GM10248 (cell line): ENCODE measurements at regions not wholly inside any gene's neighbourhood (a gene's known extent, or its start where the extent isn't known, plus 50 kb on each side); places are given as distances from the start of the nearest gene placed in this dataset.

Experiments
- CTCF ChIA-PET: fragments of 300-600 bp; sonication (Branson Sonifier 250); formaldehyde crosslinking; extraction: SDS; loops from one replicate; lab custom pipeline; 2021; ENCODE audit warnings: antibody characterized with exemption; lab: Yijun Ruan, JAX
- POLR2A ChIA-PET: fragments of 350-650 bp; sonication (Branson Sonifier 250); formaldehyde crosslinking; extraction: SDS; loops from one replicate; lab custom pipeline; 2020; ENCODE audit warnings: antibody characterized with exemption; lab: Yijun Ruan, JAX
- DNase-seq: peaks from one replicate; pipeline ENCODE4 v3.0.0; 2012; ENCODE audit errors: extremely low spot score
- TF ChIP-seq, protein P1 (sequence below): IDR thresholded peaks from 2 replicates; pipeline ENCODE4 v1.5.1; 2012; ENCODE audit warnings: mild to moderate bottlenecking, low read depth; ENCODE audit errors: extremely low read depth, missing control alignments, control extremely low read depth

DNA sequence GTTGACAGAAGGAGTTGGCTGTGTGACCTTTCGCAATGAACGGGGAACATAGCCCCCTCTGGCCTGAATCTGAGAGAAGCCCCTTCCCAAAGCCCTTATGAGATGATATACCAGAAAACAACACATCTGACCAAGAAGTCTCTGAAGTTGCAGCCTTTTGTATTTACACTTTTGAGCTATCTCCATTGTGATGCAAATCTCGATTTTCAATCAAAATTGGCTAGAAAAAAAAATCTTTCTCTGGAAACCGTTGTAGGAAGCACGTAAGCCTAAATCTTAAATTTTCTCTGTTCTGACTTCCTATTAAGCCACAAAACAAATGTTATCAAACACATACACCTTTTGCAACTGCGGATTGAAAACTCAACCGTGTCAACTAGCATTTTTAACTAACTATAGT is 71.4 kb upstream of the OLIG2 start:
- CTCF ChIA-PET: interaction anchor here (1.2 to 1.5 kb wide), 3 partner anchors 8 to 15 kb away, joined by 3 to 4 read pairs (median 4); no protein-coding TSS in a partner anchor
- TF ChIP-seq, protein P1, sequence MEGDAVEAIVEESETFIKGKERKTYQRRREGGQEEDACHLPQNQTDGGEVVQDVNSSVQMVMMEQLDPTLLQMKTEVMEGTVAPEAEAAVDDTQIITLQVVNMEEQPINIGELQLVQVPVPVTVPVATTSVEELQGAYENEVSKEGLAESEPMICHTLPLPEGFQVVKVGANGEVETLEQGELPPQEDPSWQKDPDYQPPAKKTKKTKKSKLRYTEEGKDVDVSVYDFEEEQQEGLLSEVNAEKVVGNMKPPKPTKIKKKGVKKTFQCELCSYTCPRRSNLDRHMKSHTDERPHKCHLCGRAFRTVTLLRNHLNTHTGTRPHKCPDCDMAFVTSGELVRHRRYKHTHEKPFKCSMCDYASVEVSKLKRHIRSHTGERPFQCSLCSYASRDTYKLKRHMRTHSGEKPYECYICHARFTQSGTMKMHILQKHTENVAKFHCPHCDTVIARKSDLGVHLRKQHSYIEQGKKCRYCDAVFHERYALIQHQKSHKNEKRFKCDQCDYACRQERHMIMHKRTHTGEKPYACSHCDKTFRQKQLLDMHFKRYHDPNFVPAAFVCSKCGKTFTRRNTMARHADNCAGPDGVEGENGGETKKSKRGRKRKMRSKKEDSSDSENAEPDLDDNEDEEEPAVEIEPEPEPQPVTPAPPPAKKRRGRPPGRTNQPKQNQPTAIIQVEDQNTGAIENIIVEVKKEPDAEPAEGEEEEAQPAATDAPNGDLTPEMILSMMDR: no peak
- DNase-seq: no peak
- POLR2A ChIA-PET: no interaction called here

DNA sequence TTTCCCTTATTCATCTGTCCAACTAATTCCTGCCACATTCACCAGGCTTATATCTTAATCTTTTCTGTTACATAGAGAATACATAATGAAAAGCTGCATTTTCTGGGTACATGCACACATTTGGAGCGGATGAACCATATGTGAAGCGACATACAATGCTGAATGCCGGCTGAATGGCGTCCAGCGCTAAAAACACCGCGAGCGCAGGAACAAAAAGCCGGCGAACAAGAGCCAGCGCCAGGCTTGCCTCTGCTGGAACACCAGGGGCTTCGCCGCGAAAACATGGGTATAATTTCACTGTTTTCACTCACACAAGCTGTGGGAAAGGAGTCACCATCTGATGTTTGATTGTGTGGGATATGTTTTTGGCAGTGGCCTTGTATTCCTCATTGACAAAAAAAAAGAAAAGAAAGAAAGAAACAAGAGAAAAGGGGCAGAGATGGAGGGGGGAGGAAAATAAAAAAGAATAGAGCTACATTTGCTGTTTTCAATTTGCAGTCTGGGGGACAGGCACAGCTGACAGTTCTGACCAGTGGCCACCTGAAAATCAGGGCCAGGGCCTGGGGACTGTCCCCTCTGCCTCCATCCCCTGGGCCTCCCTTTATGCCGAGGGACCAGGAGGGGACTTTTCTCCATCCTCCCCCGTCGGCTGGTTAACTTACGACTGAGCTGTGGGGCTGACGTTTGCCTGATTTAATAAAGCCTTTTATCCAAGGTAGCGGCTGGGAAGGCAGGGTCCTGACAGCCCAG is 70.2 kb upstream of the OLIG2 start:
- TF ChIP-seq, protein P1: no peak
- ChIA-PET CTCF (interaction anchor here (1.3 to 1.9 kb wide), 4 partner anchors 9 to 33 kb away, joined by 3 to 5 read pairs (median 4); no protein-coding TSS in a partner anchor), POLR2A (no interaction called here)
- no peak for DNase-seq

DNA sequence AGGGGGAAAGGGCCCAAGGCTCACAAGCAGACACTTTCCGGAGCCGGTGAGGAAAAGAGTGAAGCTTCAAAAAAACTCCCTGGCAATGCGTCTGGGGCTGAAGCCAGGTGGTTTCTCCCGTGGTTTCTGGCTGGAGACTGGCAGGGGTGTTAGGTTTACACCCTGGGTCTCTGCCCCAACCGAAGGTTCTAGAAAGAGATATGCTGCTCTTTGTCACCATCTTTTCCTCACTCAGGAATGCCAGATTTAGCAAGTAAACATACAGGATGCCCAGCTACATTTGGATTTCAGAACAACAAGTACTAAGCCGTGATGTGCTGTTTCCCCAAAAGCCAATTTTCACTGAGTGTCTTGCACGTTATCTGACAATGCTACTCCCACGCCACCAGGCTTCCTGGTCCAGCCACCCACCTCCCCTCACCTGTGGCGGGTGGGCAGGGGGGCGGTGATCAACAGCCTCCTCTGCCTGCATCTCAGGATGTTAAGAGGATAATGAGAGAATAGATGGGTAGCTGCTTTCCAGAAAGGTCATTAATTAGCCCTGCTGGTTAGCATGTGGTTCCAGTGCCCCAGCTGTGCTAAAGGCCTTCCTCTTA is 69.6 kb upstream of the OLIG2 start:
- TF ChIP-seq, protein P1: no peak
- no peak for DNase-seq
- ChIA-PET POLR2A (no interaction called here), CTCF (interaction anchor here (1.7 to 1.9 kb wide), 2 partner anchors 16 to 33 kb away, joined by 3 to 5 read pairs; no protein-coding TSS in a partner anchor)

DNA sequence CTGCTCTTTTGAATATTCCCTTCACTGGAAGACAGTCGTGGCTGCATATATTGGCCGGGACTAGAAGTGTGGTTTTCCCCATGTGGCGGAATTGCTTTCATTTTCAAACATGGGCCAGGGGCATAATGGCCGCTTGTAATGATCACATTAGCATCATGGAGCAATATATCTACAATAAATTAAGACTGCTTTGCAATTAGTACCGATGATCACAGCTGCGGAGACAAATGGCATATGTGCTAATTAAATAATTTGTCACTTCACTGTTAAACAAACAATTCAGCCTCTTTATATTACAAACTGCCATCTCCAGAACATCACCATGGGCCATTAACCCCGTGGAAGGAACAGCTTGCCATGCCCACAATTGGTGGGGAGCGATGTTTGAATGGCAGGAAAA is 68.2 kb upstream of the OLIG2 start:
- ChIA-PET POLR2A (no interaction called here), CTCF (interaction anchor here (2.2 kb wide), 1 partner anchor 17 kb away, joined by 9 read pairs; no protein-coding TSS in a partner anchor)
- TF ChIP-seq, protein P1: no peak
- no peak for DNase-seq

DNA sequence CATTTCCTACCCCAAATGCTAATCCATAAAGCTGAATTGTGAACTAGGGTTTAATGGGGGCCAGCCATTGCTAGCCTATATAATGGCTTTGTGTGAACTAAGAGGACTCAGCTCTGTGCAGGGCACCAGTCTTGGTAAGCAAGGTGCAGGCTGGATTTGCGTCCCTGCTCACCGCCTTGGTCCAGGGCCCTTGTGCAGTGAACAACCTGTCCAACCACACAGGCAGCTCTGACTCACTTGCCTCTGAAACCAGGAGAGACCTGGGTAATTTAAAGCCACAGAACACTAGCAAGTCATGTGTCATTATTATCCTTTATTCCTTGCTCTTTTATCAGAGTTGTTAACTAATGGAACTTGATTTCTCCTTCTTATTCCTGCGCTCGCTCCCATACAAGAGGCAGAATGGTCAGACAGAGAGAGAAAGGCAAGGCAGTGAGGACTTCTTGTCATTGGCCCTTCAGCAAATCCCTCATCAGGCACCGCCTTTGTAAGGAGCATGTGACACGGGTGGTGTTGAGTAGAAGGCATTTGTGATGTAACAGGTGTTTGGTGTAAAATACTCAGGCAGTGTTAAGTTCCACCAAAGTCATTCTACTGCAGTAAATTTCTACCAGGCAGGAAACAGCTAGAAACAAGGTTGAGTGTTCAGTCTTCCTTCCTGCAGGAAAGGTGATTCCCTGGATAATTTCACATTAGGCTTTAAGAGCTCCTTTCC is 67.3 kb upstream of the OLIG2 start:
- TF ChIP-seq, protein P1: no peak
- CTCF ChIA-PET: interaction anchor here (2.2 kb wide), 1 partner anchor 18 kb away, joined by 9 read pairs; no protein-coding TSS in a partner anchor
- POLR2A ChIA-PET: no interaction called here
- DNase-seq: no peak

DNA sequence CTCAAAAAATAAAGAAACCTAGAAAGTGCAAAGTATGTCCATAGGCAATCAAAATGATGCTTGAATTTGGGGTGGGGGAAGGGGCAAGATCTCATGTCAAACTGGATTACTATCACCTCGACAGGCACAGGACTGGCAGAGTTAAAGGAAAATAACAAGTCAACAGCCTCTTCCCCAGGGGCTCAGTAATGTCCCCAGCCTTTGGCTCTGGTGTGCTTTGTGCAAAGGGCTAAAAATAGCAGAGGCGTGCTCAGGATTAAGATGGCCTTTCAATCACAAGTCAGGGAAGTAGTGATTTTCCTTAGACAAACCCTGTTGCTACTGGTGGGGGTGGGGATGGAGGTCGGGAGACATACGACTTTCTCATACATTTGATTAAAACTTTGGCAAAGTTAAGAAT is 63.5 kb upstream of the OLIG2 start:
- ChIA-PET CTCF (interaction anchor here (1.0 to 1.1 kb wide), 2 partner anchors 22 to 235 kb away, joined by 3 to 5 read pairs; no protein-coding TSS in a partner anchor), POLR2A (no interaction called here)
- TF ChIP-seq, protein P1: no peak
- DNase-seq: no peak
